ENCODE measurements at regions not wholly inside any gene's neighbourhood (a gene's known extent, or its start where the extent isn't known, plus 50 kb on each side); places are given as distances from the start of the nearest gene placed in this dataset.
A peak's percentile ranks its signal among the peaks of the same experiment; 100 is the strongest.

DNA sequence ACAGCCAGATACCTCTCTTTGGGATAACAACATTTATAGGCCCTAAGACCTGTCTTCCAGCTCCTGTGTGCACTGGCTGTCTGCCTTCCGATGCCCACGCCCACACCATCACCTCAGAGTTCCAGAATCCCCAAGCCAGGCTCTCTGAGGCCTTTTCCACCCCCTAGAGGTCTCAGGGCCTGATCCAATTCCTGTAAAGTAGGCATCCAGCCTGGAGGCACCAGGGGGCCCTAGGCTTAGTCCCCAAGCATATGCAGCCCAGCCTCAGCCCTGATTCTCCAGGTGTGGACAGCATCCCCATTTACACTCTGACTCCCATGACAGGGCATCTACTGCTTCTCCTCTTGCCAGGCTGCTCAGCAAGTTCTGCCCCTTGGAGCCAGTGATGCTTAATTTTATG lies 72.7 kb upstream of the CORO2B start:
- H3K36me3 ChIP-seq (replicated peaks) = no peaks in the 10 kb centered on the region
- no peak overlapping the region for H3K27ac ChIP-seq
- DNase-seq = no peak
- no peak overlapping the region for H3K4me3 ChIP-seq (ENCODE audit: low read depth, low read length)
- H3K27me3 ChIP-seq (replicated peaks) = no peaks in the 10 kb centered on the region
- in situ Hi-C loops (cut with HindIII; ENCODE audit: low pct_ligation_motif_present, low sequenced_read_pairs) = no loop called here
- TF ChIP-seq, protein P1, sequence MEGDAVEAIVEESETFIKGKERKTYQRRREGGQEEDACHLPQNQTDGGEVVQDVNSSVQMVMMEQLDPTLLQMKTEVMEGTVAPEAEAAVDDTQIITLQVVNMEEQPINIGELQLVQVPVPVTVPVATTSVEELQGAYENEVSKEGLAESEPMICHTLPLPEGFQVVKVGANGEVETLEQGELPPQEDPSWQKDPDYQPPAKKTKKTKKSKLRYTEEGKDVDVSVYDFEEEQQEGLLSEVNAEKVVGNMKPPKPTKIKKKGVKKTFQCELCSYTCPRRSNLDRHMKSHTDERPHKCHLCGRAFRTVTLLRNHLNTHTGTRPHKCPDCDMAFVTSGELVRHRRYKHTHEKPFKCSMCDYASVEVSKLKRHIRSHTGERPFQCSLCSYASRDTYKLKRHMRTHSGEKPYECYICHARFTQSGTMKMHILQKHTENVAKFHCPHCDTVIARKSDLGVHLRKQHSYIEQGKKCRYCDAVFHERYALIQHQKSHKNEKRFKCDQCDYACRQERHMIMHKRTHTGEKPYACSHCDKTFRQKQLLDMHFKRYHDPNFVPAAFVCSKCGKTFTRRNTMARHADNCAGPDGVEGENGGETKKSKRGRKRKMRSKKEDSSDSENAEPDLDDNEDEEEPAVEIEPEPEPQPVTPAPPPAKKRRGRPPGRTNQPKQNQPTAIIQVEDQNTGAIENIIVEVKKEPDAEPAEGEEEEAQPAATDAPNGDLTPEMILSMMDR (IDR thresholded peaks at IDR 0.05; ENCODE audit: low read depth, low read length, missing control alignments) = no peak

DNA sequence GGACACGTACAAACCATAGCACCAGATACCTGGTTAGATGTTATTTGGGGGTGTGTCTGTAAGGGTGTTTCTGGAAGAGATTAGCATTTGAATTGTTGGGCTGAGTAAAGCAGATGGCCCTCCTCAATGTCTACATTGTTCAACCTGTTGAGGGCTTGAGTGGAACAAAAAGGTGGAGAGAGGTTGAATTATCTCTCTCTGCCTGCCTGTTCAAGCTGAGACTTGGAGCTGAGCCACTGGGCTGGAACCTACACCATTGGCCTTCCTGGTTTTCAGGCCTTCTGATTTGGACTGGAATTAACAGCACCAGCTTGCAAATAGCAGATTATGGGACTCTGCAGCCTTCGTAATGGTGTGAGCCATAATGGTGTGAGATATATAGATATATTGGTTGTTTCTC lies 71.3 kb upstream of the CORO2B start:
- Histone ChIP-seq H3K27me3 (replicated peaks) (no peaks in the 10 kb centered on the region), H3K27ac (no peak overlapping the region), H3K4me3 (ENCODE audit: low read depth, low read length) (no peak overlapping the region), H3K36me3 (replicated peaks) (no peaks in the 10 kb centered on the region)
- in situ Hi-C loops (cut with HindIII; ENCODE audit: low pct_ligation_motif_present, low sequenced_read_pairs) = no loop called here
- no peak for DNase-seq
- TF ChIP-seq, protein P1 (IDR thresholded peaks at IDR 0.05; ENCODE audit: low read depth, low read length, missing control alignments) = no peak

DNA sequence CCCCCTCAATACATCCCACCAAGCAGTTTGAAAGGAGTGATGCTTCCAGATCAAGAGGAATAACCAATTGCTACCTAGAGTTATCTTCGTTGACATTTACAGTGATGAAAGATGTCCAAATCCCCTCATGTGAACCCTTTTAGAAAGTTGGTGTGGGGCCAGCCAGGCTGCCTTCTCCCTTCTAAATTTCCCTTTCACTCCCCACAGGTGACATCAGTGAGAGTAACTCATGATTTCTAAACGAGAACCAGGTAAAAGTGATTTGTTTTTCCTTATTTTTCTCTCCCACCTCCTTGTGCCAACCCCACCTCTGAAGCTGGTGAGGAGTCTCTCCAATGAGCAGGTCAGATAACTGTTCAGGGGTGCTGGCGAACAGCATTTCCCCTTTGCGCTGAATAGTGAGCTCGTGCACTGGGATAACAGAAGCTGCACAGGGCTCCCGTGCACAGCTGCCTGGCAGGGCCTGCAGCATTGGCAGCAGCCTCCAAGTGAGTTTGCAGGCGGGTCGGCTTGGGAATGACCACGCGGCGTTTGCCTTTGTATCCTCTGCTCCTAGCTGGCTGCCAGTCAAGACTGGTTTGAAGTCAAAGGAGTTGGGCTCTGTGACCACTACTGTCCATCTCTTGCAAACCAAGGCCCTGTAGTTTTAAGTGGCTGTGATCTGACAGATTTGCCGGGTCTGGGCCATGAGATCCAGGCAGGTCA lies 70.2 kb upstream of the CORO2B start:
- no peak for DNase-seq
- Histone ChIP-seq H3K27ac (no peak overlapping the region), H3K4me3 (ENCODE audit: low read depth, low read length) (no peak overlapping the region), H3K36me3 (replicated peaks) (no peaks in the 10 kb centered on the region), H3K27me3 (replicated peaks) (no peaks in the 10 kb centered on the region)
- in situ Hi-C loops (cut with HindIII; ENCODE audit: low pct_ligation_motif_present, low sequenced_read_pairs) = no loop called here
- TF ChIP-seq, protein P1 (IDR thresholded peaks at IDR 0.05; ENCODE audit: low read depth, low read length, missing control alignments) = no peak

DNA sequence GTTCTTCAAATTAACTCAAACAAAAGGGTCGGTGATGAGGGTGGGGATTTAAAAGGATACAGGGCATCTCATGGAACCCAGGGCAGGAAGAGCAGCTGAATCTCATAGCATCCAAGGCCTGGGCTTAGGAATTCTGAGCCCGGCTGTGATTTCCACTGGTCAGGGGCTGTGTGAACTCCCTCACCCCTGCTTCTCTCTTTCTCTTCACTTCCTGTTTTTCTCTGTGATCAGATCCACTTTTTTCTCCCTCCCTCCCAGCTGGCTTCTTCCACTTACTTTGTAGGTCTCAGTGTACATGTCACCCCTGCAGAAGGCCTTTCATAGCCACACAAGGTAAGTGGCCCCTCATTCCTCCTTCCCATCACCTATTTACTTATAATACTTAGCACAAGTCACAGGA lies 68.2 kb upstream of the CORO2B start:
- in situ Hi-C loops (cut with HindIII; ENCODE audit: low pct_ligation_motif_present, low sequenced_read_pairs) = no loop called here
- TF ChIP-seq, protein P1 (IDR thresholded peaks at IDR 0.05; ENCODE audit: low read depth, low read length, missing control alignments) = no peak

DNA sequence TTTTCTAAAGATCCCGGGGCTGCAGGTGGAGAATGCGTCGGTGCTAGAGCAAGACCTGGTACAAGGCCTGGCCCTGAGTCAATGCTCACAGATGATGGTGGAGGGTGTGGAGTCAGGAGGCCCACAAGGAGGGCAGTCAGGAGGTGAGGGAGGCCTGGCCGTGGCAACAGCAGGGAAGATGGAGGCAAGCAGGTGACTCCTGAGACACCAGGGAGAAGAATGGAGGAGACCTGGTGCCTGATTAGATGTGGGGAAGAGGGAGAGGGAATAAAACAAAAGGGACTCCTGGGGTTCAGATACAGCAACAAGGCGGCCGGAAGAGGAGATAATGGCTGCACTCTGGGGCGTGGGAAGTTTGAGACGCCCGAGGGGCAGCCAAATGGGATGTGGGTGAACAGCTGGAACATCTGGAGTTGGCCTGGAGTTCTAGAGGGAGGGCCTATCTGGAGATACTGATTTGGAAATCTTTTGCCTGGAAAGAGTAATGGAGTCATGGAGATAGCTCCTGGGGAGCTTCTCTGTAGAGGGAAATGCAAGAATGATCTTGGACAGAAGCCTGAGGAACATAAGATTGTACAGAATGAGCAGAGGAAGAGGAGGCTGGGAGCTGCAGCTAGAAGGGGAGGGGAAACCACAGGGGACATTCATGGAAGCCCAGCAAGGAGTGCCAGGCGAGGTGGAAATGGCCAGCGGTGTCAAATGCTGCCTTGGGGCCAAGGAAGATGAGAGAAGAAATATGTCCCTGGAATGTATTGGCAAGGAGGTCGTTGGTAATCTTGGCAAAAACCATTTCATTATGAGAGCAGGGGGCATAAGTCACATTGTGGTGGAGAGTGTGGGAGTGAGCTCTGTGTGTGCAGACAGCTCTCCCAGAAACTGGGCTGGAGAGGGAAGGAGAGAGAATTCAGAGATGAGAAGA lies 67.5 kb upstream of the CORO2B start:
- Histone ChIP-seq H3K27ac (no peak overlapping the region), H3K36me3 (replicated peaks) (no peaks in the 10 kb centered on the region), H3K27me3 (replicated peaks) (no peaks in the 10 kb centered on the region), H3K4me3 (ENCODE audit: low read depth, low read length) (no peak overlapping the region)
- TF ChIP-seq, protein P1 (IDR thresholded peaks at IDR 0.05; ENCODE audit: low read depth, low read length, missing control alignments) = no peak
- peak; percentile 40 for DNase-seq
- in situ Hi-C loops (cut with HindIII; ENCODE audit: low pct_ligation_motif_present, low sequenced_read_pairs) = no loop called here

More for the DNA sequence above, 68.2 kb upstream of the CORO2B start:
- Histone ChIP-seq H3K4me3 (ENCODE audit: low read depth, low read length) (no peak overlapping the region), H3K27ac (no peak overlapping the region), H3K27me3 (replicated peaks) (no peaks in the 10 kb centered on the region), H3K36me3 (replicated peaks) (no peaks in the 10 kb centered on the region)
- no peak for DNase-seq

Data from brain microvascular endothelial cell (primary cell).